HepG2 (cell line): ENCODE measurements at regions not wholly inside any gene's neighbourhood (a gene's known extent, or its start where the extent isn't known, plus 50 kb on each side); places are given as distances from the start of the nearest gene placed in this dataset.
"Not testable (repeated sequence)": the region's sequence is repeated elsewhere in the genome, so short reads cannot be mapped to it uniquely, and the experiment has no call there.

Experiments used
- ATAC-seq: fragments of 200-7000 bp; cut with Tn5 transposase; 3 replicates; pipeline ENCODE4 v1.9.1; 2020; ENCODE audit warnings: mild to moderate bottlenecking, moderate library complexity
- BruUV-seq: library from RNA; stranded (reverse); fragments of 400-500 nt; replicated peaks from 2 replicates; lab custom pipeline; 2021; lab: Mats Ljungman, UMichigan
- CTCF ChIA-PET: fragments of 300-600 bp; formaldehyde crosslinking; extraction: SDS; loops from one replicate; lab custom pipeline; 2021; ENCODE audit warnings: low total read pairs, inconsistent platforms, low intra/inter-chr PET ratio; lab: Yijun Ruan, JAX
- POLR2A ChIA-PET: fragments of 350-600 bp; sonication (Branson Sonifier 250); formaldehyde crosslinking; loops from one replicate; lab custom pipeline; 2020; ENCODE audit warnings: antibody characterized with exemption, inconsistent platforms; lab: Yijun Ruan, JAX
- DNase-seq: peaks from one replicate; pipeline ENCODE4 v3.0.0-alpha.2; 2015; ENCODE audit warnings: low spot score
- FAIRE-seq: peaks from 3 replicates; lab custom pipeline; 2011; peaks lifted over from hg19 to GRCh38; lab: Jason Lieb, UNC
- H2AFZ ChIP-seq: one replicate; pipeline ENCODE4 v1.6.1; 2011; ENCODE audit warnings: low read length, inconsistent platforms
- H3K27ac ChIP-seq: fragments of 300-600 bp; 3 replicates; pipeline ENCODE4 v1.8.0; 2011; ENCODE audit warnings: mixed run types, mild to moderate bottlenecking, mixed read lengths, low read length, inconsistent platforms; ENCODE audit not compliant: insufficient read depth; ENCODE audit errors: extremely low read length
- H3K27me3 ChIP-seq, 2 experiments: fragments of 200-600 bp in 1 of 2; 2 replicates in 1 of 2; 3 replicates in 1 of 2; pipeline versions ENCODE4 v1.6.0 to v1.8.0; 2011; ENCODE audit warnings: low read length in 2 of 2, mild to moderate bottlenecking in 2 of 2, moderate library complexity in 2 of 2, inconsistent platforms in 1 of 2; ENCODE audit not compliant: insufficient read depth in 2 of 2, control insufficient read depth in 1 of 2
- H3K36me3 ChIP-seq, 2 experiments: fragments of 200-600 bp in 1 of 2; replicated peaks in 1 of 2; 2 replicates in 1 of 2; 3 replicates in 1 of 2; pipeline versions ENCODE4 v1.5.1 to v1.8.0; 2011; ENCODE audit warnings: low read length in 2 of 2, inconsistent platforms in 1 of 2; ENCODE audit not compliant: insufficient read depth in 2 of 2, control insufficient read depth in 1 of 2
- H3K4me1 ChIP-seq: 2 replicates; pipeline ENCODE4 v1.5.1; 2012; ENCODE audit warnings: low read length, inconsistent platforms; ENCODE audit not compliant: insufficient read depth
- H3K4me2 ChIP-seq: 2 replicates; pipeline ENCODE4 v1.6.0; 2011; ENCODE audit warnings: low read depth, low read length, inconsistent platforms
- H3K4me3 ChIP-seq, 3 experiments: fragments of 200-600 bp in 1 of 3; sonication (generic), shearing (Covaris generic) in 1 of 3; replicated peaks in 1 of 3; 2 replicates each; pipeline ENCODE4 v1.5.1; 2011 to 2016; ENCODE audit warnings: low read length in 3 of 3, inconsistent platforms in 2 of 3, low read depth in 2 of 3, mild to moderate bottlenecking in 2 of 3, control low read depth in 1 of 3, mixed read lengths in 1 of 3; ENCODE audit not compliant: insufficient read depth in 1 of 3
- H3K79me2 ChIP-seq: one replicate; pipeline ENCODE4 v1.6.1; 2011; ENCODE audit warnings: low read length, inconsistent platforms; ENCODE audit not compliant: insufficient read depth
- H3K9ac ChIP-seq: 2 replicates; pipeline ENCODE4 v1.6.0; 2011; ENCODE audit warnings: mild to moderate bottlenecking, low read depth, low read length, inconsistent platforms; ENCODE audit not compliant: insufficient read depth
- H3K9me3 ChIP-seq: 2 replicates; pipeline ENCODE4 v1.5.1; 2012; ENCODE audit warnings: mild to moderate bottlenecking, low read length
- H4K20me1 ChIP-seq: 2 replicates; pipeline ENCODE4 v1.6.0; 2011; ENCODE audit warnings: inconsistent platforms, mild to moderate bottlenecking, low read length, moderate library complexity; ENCODE audit not compliant: insufficient read depth
- NFIC ChIP-seq: IDR thresholded peaks from 2 replicates; pipeline ENCODE4 v1.6.1; 2012; ENCODE audit warnings: mild to moderate bottlenecking, low read length, inconsistent platforms
- POLR2G ChIP-seq: fragments of 200-400 bp; formaldehyde crosslinking; IDR thresholded peaks from 2 replicates; pipeline ENCODE4 v1.6.1; 2018; ENCODE audit warnings: mild to moderate bottlenecking, low read depth, low read length, moderate library complexity
- THAP8 ChIP-seq: sonication (generic); formaldehyde crosslinking; IDR thresholded peaks from 2 replicates; pipeline ENCODE4 v1.5.1; 2020; ENCODE audit warnings: missing genetic modification reagents, mild to moderate bottlenecking, borderline replicate concordance
- ZNF160 ChIP-seq: sonication (generic); formaldehyde crosslinking; IDR thresholded peaks from 2 replicates; pipeline ENCODE4 v1.8.0; 2022; ENCODE audit warnings: mild to moderate bottlenecking, inconsistent platforms, missing genetic modification reagents
- ZNF619 ChIP-seq: sonication (generic); formaldehyde crosslinking; IDR thresholded peaks from 2 replicates; pipeline ENCODE4 v1.4.0; 2020; ENCODE audit warnings: mild to moderate bottlenecking, missing genetic modification reagents
- WGBS: methylation state at CpG from one replicate; pipeline ENCODE4 v1.1.6; 2017; ENCODE audit warnings: low lambda C conversion rate; 5-methylcytosine and 5-hydroxymethylcytosine counted together
- in situ Hi-C: cut with HindIII; loops from 2 replicates; pipeline ENCODE4 v1.10.0; 2017; ENCODE audit warnings: low pct_unique_long_range_greater_than_20kb; ENCODE audit not compliant: extremely low pct_ligation_motif_present
- intact Hi-C: fragments of 100-400 bp; cut with micrococcal nuclease; formaldehyde crosslinking; loops from one replicate; pipeline ENCODE4 v1.10.0; 2022; ENCODE audit not compliant: unreplicated experiment
- TF ChIP-seq, protein P1 (sequence below): sonication (generic); formaldehyde crosslinking; IDR thresholded peaks from 2 replicates; pipeline ENCODE4 v1.4.0; 2020; ENCODE audit warnings: missing genetic modification reagents, low read depth, mild to moderate bottlenecking, borderline replicate concordance

GRCh38 chr1:164459176-164459575 is 99.8 kb upstream of the PBX1 start:
- H3K4me1 ChIP-seq, FAIRE-seq, ATAC-seq, H3K27ac ChIP-seq, H3K4me3 ChIP-seq, POLR2A ChIA-PET, H3K4me2 ChIP-seq, CTCF ChIA-PET, DNase-seq, H3K36me3 ChIP-seq, H4K20me1 ChIP-seq, in situ Hi-C loops, H2AFZ ChIP-seq, H3K79me2 ChIP-seq, BruUV-seq, H3K9ac ChIP-seq, intact Hi-C loops, H3K27me3 ChIP-seq: not testable (repeated sequence)
- WGBS = 76% methylated on average over 17 of the region's 25 CpGs
- peaks cover 15% of the 10 kb centered on the region for H3K9me3 ChIP-seq

- DNase-seq (no peak), ATAC-seq (no peak), FAIRE-seq (no peak)
- H3K9me3 ChIP-seq = peaks cover 57% of the 10 kb centered on the region
- H3K4me3 ChIP-seq = no peak overlapping the region
- TF ChIP-seq NFIC (no peak), THAP8 (CRISPR knock-in tag) (no peak), ZNF160 (CRISPR knock-in tag) (no peak), POLR2G (no peak), ZNF619 (CRISPR knock-in tag) (no peak)
- TF ChIP-seq, protein P1, sequence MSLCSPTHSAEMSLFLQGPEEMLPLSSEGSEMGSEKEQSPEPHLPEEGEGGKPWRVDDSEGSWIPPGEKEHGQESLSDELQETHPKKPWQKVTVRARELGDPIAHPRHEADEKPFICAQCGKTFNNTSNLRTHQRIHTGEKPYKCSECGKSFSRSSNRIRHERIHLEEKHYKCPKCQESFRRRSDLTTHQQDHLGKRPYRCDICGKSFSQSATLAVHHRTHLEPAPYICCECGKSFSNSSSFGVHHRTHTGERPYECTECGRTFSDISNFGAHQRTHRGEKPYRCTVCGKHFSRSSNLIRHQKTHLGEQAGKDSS (CRISPR knock-in tag) = no peak
- no peaks in the 10 kb centered on the region for H4K20me1 ChIP-seq
- H3K27me3 ChIP-seq = no peaks in the 10 kb centered on the region
- H3K9ac ChIP-seq = no peak overlapping the region
- no TSS peak for BruUV-seq
- ChIA-PET CTCF (no interaction called here), POLR2A (no interaction called here)
- intact Hi-C loops = no loop called here
- H3K27ac ChIP-seq = no peak overlapping the region
- no peak overlapping the region for H2AFZ ChIP-seq
- H3K4me1 ChIP-seq = no peaks in the 10 kb centered on the region
- no peak overlapping the region for H3K4me2 ChIP-seq
- no peaks in the 10 kb centered on the region for H3K36me3 ChIP-seq
- in situ Hi-C loops = no loop called here
- 31% methylated on average over 5 of the region's 5 CpGs for WGBS
- H3K79me2 ChIP-seq = no peaks in the 10 kb centered on the region
Measured at GRCh38 chr1:164466001-164466421, 93.0 kb upstream of the PBX1 start.
